ENCODE measurements at regions not wholly inside any gene's neighbourhood (a gene's known extent, or its start where the extent isn't known, plus 50 kb on each side); places are given as distances from the start of the nearest gene placed in this dataset.

- H3K4me3 ChIP-seq, result no peak overlapping the region
- ATAC-seq, result no peak
- H3K79me2 ChIP-seq (ENCODE audit: control insufficient read depth, insufficient read depth, low read length), result no peaks in the 10 kb centered on the region
- CTCF ChIA-PET, result interaction anchor here (2.2 to 3.1 kb wide), 3 partner anchors 17 to 32 kb away, joined by 6 to 11 read pairs (median 9); no protein-coding TSS in a partner anchor
- peaks cover 0 to 14% of the 10 kb centered on the region in 2 experiments; a peak in 2 of 4 replicates for H3K27me3 ChIP-seq (replicated peaks in 1 of 2; ENCODE audit: control insufficient read depth in 2 of 2, insufficient read depth in 2 of 2, low read length in 1 of 2)
- no peak overlapping the region for H2AFZ ChIP-seq (ENCODE audit: control insufficient read depth, low read depth, low read length)
- H3K4me2 ChIP-seq (ENCODE audit: control insufficient read depth, insufficient read depth), result no peak overlapping the region
- POLR2A ChIA-PET, result no interaction called here
- RAD21 ChIA-PET (ENCODE audit: unreplicated experiment), result interaction anchor here (1.2 kb wide), 2 partner anchors 8 to 17 kb away, joined by 3 read pairs; no protein-coding TSS in a partner anchor
- TF ChIP-seq ZNF622 (IDR thresholded peaks at IDR 0.05), result no peak
- no peak for TF ChIP-seq FOS (IDR thresholded peaks at IDR 0.05; ENCODE audit: borderline replicate concordance, extremely low read depth, insufficient read length)
- TF ChIP-seq MTA2 (IDR thresholded peaks at IDR 0.05; ENCODE audit: low read depth), result no peak
- TF ChIP-seq HDAC2 (IDR thresholded peaks at IDR 0.05), result no peak
- no peak for TF ChIP-seq MEF2B (IDR thresholded peaks at IDR 0.05; ENCODE audit: partially characterized antibody, poor library complexity, severe bottlenecking)
- no peak for TF ChIP-seq USF1 (IDR thresholded peaks at IDR 0.05; ENCODE audit: borderline replicate concordance, extremely low read length, insufficient read depth, low read depth, low read length)
- TF ChIP-seq BRCA1 (IDR thresholded peaks at IDR 0.05; ENCODE audit: low read depth, low read length), result no peak
- TF ChIP-seq EED (IDR thresholded peaks at IDR 0.05; ENCODE audit: low read depth), result no peak
- no peak for TF ChIP-seq POLR2AphosphoS2 (IDR thresholded peaks at IDR 0.05; ENCODE audit: low read depth, low read length)
- no peak for TF ChIP-seq SKIL (IDR thresholded peaks at IDR 0.05; ENCODE audit: low read depth, poor library complexity, severe bottlenecking)
- no peak for TF ChIP-seq CHD2 (IDR thresholded peaks at IDR 0.05; ENCODE audit: borderline replicate concordance, low read depth, low read length)
- TF ChIP-seq LARP7 (IDR thresholded peaks at IDR 0.05), result no peak
- no peak for TF ChIP-seq POLR2A (IDR thresholded peaks at IDR 0.05; ENCODE audit: low read depth, low read length)
- no peak for TF ChIP-seq SIX5 (IDR thresholded peaks at IDR 0.05; ENCODE audit: low read depth, low read length, severe bottlenecking)
- TF ChIP-seq HSF1 (IDR thresholded peaks at IDR 0.05; ENCODE audit: low read depth, low read length), result no peak
- no peak for TF ChIP-seq MAX (IDR thresholded peaks at IDR 0.05; ENCODE audit: low read depth, low read length)
- TF ChIP-seq MYC (IDR thresholded peaks at IDR 0.05; ENCODE audit: insufficient read depth, insufficient read length, insufficient replicate concordance, low read length, severe bottlenecking), result no peak
- TF ChIP-seq PBX3 (IDR thresholded peaks at IDR 0.05; ENCODE audit: insufficient replicate concordance, low read depth, low read length), result no peak
- in situ Hi-C loops (cut with MboI), result no loop called here
- no peak overlapping the region for H3K27ac ChIP-seq (ENCODE audit: control insufficient read depth, insufficient read depth)
- intact Hi-C loops (cut with micrococcal nuclease; ENCODE audit: unreplicated experiment), result no loop called here
- FAIRE-seq, result no peak
- no peaks in the 10 kb centered on the region for H4K20me1 ChIP-seq (ENCODE audit: control insufficient read depth, insufficient read depth)
- no peaks in the 10 kb centered on the region for H3K36me3 ChIP-seq (ENCODE audit: control insufficient read depth in 2 of 2, insufficient read depth in 2 of 2, low read length in 1 of 2)
- DNase-seq (ENCODE audit: low read depth, low spot score), result no peak
- BruUV-seq (replicated peaks), result no TSS peak
- peaks cover 2% of the 10 kb centered on the region; the same call in 2 of the 3 replicates for H3K9me3 ChIP-seq (replicated peaks; ENCODE audit: control insufficient read depth, insufficient read depth, low read length)
- WGBS (ENCODE audit: insufficient coverage, insufficient replicate concordance, low lambda C conversion rate, missing lambda C conversion rate), result 70% methylated on average over 4 of the region's 4 CpGs
- no peak overlapping the region for H3K9ac ChIP-seq (ENCODE audit: control insufficient read depth, insufficient read depth, low read length)
- SMC1A ChIA-PET (ENCODE audit: uncharacterized antibody, unreplicated experiment), result interaction anchor here (1.0 to 1.9 kb wide), 3 partner anchors 8 to 16 kb away, joined by 3 to 10 read pairs (median 5); no protein-coding TSS in a partner anchor
- H3K4me1 ChIP-seq (ENCODE audit: control insufficient read depth, insufficient read depth, low read length), result peaks cover 20% of the 10 kb centered on the region
These were observed 224.1 kb downstream of the MEF2C start for GRCh38 chr5:88658886-88659285.

Data from GM12878 (cell line).